Heart right ventricle (tissue), 16 donors: ENCODE measurements at regions not wholly inside any gene's neighbourhood (a gene's known extent, or its start where the extent isn't known, plus 50 kb on each side); places are given as distances from the start of the nearest gene placed in this dataset.

ENCODE experiments used
- ATAC-seq, 8 donors: fragments of 200-7000 bp; cut with Tn5 transposase; one replicate each; pipeline ENCODE4 v1.9.1; 2020; ENCODE audit warnings: mild to moderate bottlenecking in 8 of 8, moderate library complexity in 8 of 8, moderate number of reproducible peaks in 1 of 8
- DNase-seq, 2 donors: peaks; one replicate each; pipeline ENCODE4 v3.0.0-alpha.2; 2020
- H3K27ac ChIP-seq, 10 donors: fragments of 200-600 bp; sonication (generic) in 2 of 10; one replicate each; pipeline versions ENCODE4 v1.5.0 to v1.8.0; 2020 to 2022; ENCODE audit warnings: mild to moderate bottlenecking in 3 of 10
- H3K27me3 ChIP-seq, 7 donors: fragments of 200-600 bp; one replicate each; pipeline ENCODE4 v1.8.0; 2021 to 2022; ENCODE audit warnings: mild to moderate bottlenecking in 2 of 7
- H3K36me3 ChIP-seq, 9 donors: fragments of 200-600 bp; sonication (generic) in 1 of 9; one replicate each; pipeline versions ENCODE4 v1.5.0 to v1.8.0; 2020 to 2022; ENCODE audit warnings: mild to moderate bottlenecking in 2 of 9
- H3K4me1 ChIP-seq, 9 donors: fragments of 200-600 bp; sonication (generic) in 1 of 9; one replicate each; pipeline versions ENCODE4 v1.5.0 to v1.8.0; 2020 to 2022; ENCODE audit warnings: mild to moderate bottlenecking in 4 of 9
- H3K4me3 ChIP-seq, 10 donors: fragments of 200-600 bp; sonication (generic) in 2 of 10; one replicate each; pipeline versions ENCODE4 v1.5.0 to v1.8.0; 2020 to 2022; ENCODE audit warnings: mild to moderate bottlenecking in 7 of 10, moderate library complexity in 2 of 10
- H3K9me3 ChIP-seq, 11 donors: fragments of 200-600 bp in 10 of 11; sonication (generic) in 2 of 11; one replicate each; pipeline versions ENCODE4 v1.5.0 to v1.8.0; 2013 to 2022; ENCODE audit warnings: mild to moderate bottlenecking in 2 of 11, control low read depth in 1 of 11, moderate library complexity in 1 of 11
- CTCF ChIP-seq, 9 donors: fragments of 200-600 bp; sonication (generic) in 2 of 9; IDR thresholded peaks; one replicate each; pipeline versions ENCODE4 v1.5.0 to v1.8.0; 2021 to 2022; ENCODE audit warnings: antibody characterized with exemption in 9 of 9, mild to moderate bottlenecking in 5 of 9, moderate library complexity in 1 of 9
- WGBS, 2 donors: extraction: QIAGEN DNeasy Blood & Tissue Kit; methylation state at CpG; one replicate each; pipeline ENCODE4 v1.1.7; 2013; ENCODE audit warnings: inconsistent platforms in 1 of 2; 5-methylcytosine and 5-hydroxymethylcytosine counted together
- intact Hi-C, 10 donors: fragments of 100-400 bp; cut with DNase I; formaldehyde crosslinking; loops; one replicate each; pipeline versions ENCODE4 v1.11.1 to v1.14.2; 2022
- donor health status: Arrhythmogenic right ventricular cardiomyopathy.
- donor health status: ischemic (EF 13 %, LVEDD 7.1; RV severe dilation, severe dysfunction).
- donor health status: healthy with polysubstance abuse.
- donor health status: DM: no; HTN: yes; CAD: no.
- donor health status: DM: no; HTN: no; CAD: no.
- donor health status: ischemic (EF 25% LVEDD 6.9; RV normal size, moderate dysfunction).
- donor health status: ischemic (EF 25% LVEDD 5.7; RV mildly dilated, moderate dysfunction).
- donor health status: healthy.
- donor health status: DM: yes; HTN: yes; CAD: no.
- donor health status: Ischemic cardiomyopathy.
- donor health status: ischemic (EF 35%, LVEDD 5.7; RV mildly dilated, moderate dysfunction).
- donor health status: nonischemic (EF 11% LVEDD 7.7; RV severe dilation, severe dysfunction).
- donor health status: DM: yes; HTN: yes; CAD: no.
- donor health status: PGD.
- donor health status: ischemic (EF 29% LVEDD 5.4; RV normal size, mild dysfunction).
- donor health status: nonischemic (EF 23%, LVEDD 6.1; RV moderate dilation, normal function).

GRCh38 chr4:3642806-3643517 lies 110.7 kb upstream of the LRPAP1 start:
- intact Hi-C loops, result no loop called here
- no peak for ATAC-seq
- no peaks in the 10 kb centered on the region for H3K4me1 ChIP-seq
- H3K4me3 ChIP-seq, result no peak overlapping the region
- 65 to 76% methylated on average over 13 of the region's 13 CpGs for WGBS, 2 donors
- H3K36me3 ChIP-seq, result no peaks in the 10 kb centered on the region
- no peak for TF ChIP-seq CTCF (IDR thresholded peaks at IDR 0.05)
- DNase-seq, result no peak
- H3K9me3 ChIP-seq, result peaks cover 0 to 5% (median 0%) of the 10 kb centered on the region in 11 donors
- peaks cover 0 to 58% (median 36%) of the 10 kb centered on the region in 7 donors for H3K27me3 ChIP-seq
- no peak overlapping the region for H3K27ac ChIP-seq

GRCh38 chr4:3642056-3642630 lies 109.9 kb upstream of the LRPAP1 start:
- WGBS, 2 donors, result 94 to 96% methylated on average over 66 of the region's 66 CpGs
- no peak overlapping the region for H3K4me3 ChIP-seq
- no peak overlapping the region for H3K27ac ChIP-seq
- H3K36me3 ChIP-seq, result no peaks in the 10 kb centered on the region
- no peak for TF ChIP-seq CTCF (IDR thresholded peaks at IDR 0.05)
- ATAC-seq (no peak), DNase-seq (no peak)
- H3K27me3 ChIP-seq, result peaks cover 0 to 50% (median 36%) of the 10 kb centered on the region in 7 donors
- no peaks in the 10 kb centered on the region for H3K4me1 ChIP-seq
- H3K9me3 ChIP-seq, result peaks cover 0 to 5% (median 0%) of the 10 kb centered on the region in 11 donors
- intact Hi-C loops, result no loop called here

- no peak for TF ChIP-seq CTCF (IDR thresholded peaks at IDR 0.05)
- peaks cover 0 to 5% (median 0%) of the 10 kb centered on the region in 11 donors for H3K9me3 ChIP-seq
- 86 to 89% methylated on average over 11 of the region's 12 CpGs for WGBS, 2 donors
- no peak for ATAC-seq
- peaks cover 0 to 45% (median 33%) of the 10 kb centered on the region in 7 donors for H3K27me3 ChIP-seq
- no peaks in the 10 kb centered on the region for H3K4me1 ChIP-seq
- no peak for DNase-seq
- H3K4me3 ChIP-seq, result no peak overlapping the region
- H3K36me3 ChIP-seq, result no peaks in the 10 kb centered on the region
- no peak overlapping the region for H3K27ac ChIP-seq
- intact Hi-C loops, result no loop called here
Measured at GRCh38 chr4:3641501-3641900, 109.3 kb upstream of the LRPAP1 start.

- no peak for ATAC-seq
Measured at GRCh38 chr4:3640587-3640962, 108.4 kb upstream of the LRPAP1 start.

More at GRCh38 chr4:3640587-3640962, 108.4 kb upstream of the LRPAP1 start:
- Histone ChIP-seq H3K36me3 (no peaks in the 10 kb centered on the region), H3K27me3 (peaks cover 0 to 35% (median 29%) of the 10 kb centered on the region in 7 donors), H3K4me1 (no peaks in the 10 kb centered on the region), H3K9me3 (peaks cover 0 to 5% (median 0%) of the 10 kb centered on the region in 11 donors), H3K4me3 (no peak overlapping the region), H3K27ac (no peak overlapping the region)
- intact Hi-C loops, result no loop called here
- 43 to 50% methylated on average over 15 of the region's 15 CpGs for WGBS, 2 donors
- no peak for DNase-seq
- TF ChIP-seq CTCF (IDR thresholded peaks at IDR 0.05), result no peak
